ENCODE measurements at regions not wholly inside any gene's neighbourhood (a gene's known extent, or its start where the extent isn't known, plus 50 kb on each side); places are given as distances from the start of the nearest gene placed in this dataset.
"Not testable (repeated sequence)": the region's sequence is repeated elsewhere in the genome, so short reads cannot be mapped to it uniquely, and the experiment has no call there.

GRCh38 chr3:31096661-31097395 lies 202.4 kb upstream of the GADL1 start:
- H3K36me3 ChIP-seq: no peaks in the 10 kb centered on the region
- no peak overlapping the region for H3K4me3 ChIP-seq
- no peak overlapping the region for H3K27ac ChIP-seq
- 73 to 83% methylated on average over 5 of the region's 5 CpGs for WGBS, 2 donors
- no peaks in the 10 kb centered on the region for H3K9me3 ChIP-seq
- peaks cover 5 to 23% (median 9%) of the 10 kb centered on the region in 4 donors for H3K4me1 ChIP-seq
- no peak for TF ChIP-seq EP300 (IDR thresholded peaks at IDR 0.05)
- TF ChIP-seq, protein P1, sequence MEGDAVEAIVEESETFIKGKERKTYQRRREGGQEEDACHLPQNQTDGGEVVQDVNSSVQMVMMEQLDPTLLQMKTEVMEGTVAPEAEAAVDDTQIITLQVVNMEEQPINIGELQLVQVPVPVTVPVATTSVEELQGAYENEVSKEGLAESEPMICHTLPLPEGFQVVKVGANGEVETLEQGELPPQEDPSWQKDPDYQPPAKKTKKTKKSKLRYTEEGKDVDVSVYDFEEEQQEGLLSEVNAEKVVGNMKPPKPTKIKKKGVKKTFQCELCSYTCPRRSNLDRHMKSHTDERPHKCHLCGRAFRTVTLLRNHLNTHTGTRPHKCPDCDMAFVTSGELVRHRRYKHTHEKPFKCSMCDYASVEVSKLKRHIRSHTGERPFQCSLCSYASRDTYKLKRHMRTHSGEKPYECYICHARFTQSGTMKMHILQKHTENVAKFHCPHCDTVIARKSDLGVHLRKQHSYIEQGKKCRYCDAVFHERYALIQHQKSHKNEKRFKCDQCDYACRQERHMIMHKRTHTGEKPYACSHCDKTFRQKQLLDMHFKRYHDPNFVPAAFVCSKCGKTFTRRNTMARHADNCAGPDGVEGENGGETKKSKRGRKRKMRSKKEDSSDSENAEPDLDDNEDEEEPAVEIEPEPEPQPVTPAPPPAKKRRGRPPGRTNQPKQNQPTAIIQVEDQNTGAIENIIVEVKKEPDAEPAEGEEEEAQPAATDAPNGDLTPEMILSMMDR (IDR thresholded peaks at IDR 0.05): no peak
- TF ChIP-seq POLR2AphosphoS5 (IDR thresholded peaks at IDR 0.05): no peak
- no peak for TF ChIP-seq POLR2A (IDR thresholded peaks at IDR 0.05)
- ATAC-seq (ENCODE audit: low FRiP score in 2 of 2) (no peak), DNase-seq (no peak)
- no peaks in the 10 kb centered on the region for H3K27me3 ChIP-seq

DNA sequence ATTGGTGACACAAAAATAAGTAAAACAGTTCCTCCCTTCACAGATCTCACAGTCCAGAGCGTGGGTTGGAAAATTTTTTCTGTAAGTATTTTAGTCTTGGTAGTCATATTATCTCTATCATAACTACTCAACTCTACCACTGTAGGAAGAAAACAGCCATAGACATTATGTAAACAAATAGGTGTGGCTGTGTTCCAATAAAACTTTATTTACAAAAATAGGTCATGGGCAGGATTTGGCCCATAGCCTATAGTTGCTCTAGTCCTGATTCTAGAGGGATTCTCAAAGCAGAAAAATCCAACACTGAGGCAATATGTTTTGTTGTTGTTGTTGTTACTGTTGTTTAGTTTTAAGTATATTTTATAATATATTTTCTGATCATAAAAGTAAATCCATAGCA lies 206.1 kb upstream of the GADL1 start:
- no peak overlapping the region for H3K27ac ChIP-seq
- ATAC-seq (ENCODE audit: low FRiP score in 2 of 2) (no peak), DNase-seq (no peak)
- WGBS, 2 donors: 98% methylated on average over 1 of the region's 1 CpG
- no peaks in the 10 kb centered on the region for H3K36me3 ChIP-seq
- TF ChIP-seq, protein P1 (IDR thresholded peaks at IDR 0.05): no peak
- TF ChIP-seq EP300 (IDR thresholded peaks at IDR 0.05) (no peak), POLR2A (IDR thresholded peaks at IDR 0.05) (no peak), POLR2AphosphoS5 (IDR thresholded peaks at IDR 0.05) (no peak)
- H3K9me3 ChIP-seq: no peaks in the 10 kb centered on the region
- H3K4me1 ChIP-seq: no peaks in the 10 kb centered on the region
- H3K27me3 ChIP-seq: no peaks in the 10 kb centered on the region
- H3K4me3 ChIP-seq: no peak overlapping the region

GRCh38 chr3:31101285-31101684 lies 206.8 kb upstream of the GADL1 start:
- not testable (repeated sequence) for H3K27me3 ChIP-seq; H3K9me3 ChIP-seq; DNase-seq; ATAC-seq (ENCODE audit: low FRiP score in 2 of 2); H3K36me3 ChIP-seq; H3K4me3 ChIP-seq; H3K4me1 ChIP-seq; H3K27ac ChIP-seq
- WGBS, 2 donors: 43% methylated on average over 1 of the region's 1 CpG

GRCh38 chr3:31102196-31102879 lies 207.9 kb upstream of the GADL1 start:
- ATAC-seq (ENCODE audit: low FRiP score in 2 of 2): peak in 1 of 2 donors; percentile 55
- no peak for DNase-seq
- no peak overlapping the region for H3K4me3 ChIP-seq
- TF ChIP-seq EP300 (IDR thresholded peaks at IDR 0.05): no peak
- no peak overlapping the region for H3K27ac ChIP-seq
- H3K36me3 ChIP-seq: no peaks in the 10 kb centered on the region
- H3K4me1 ChIP-seq: no peaks in the 10 kb centered on the region
- no peaks in the 10 kb centered on the region for H3K9me3 ChIP-seq
- WGBS, 2 donors: 91 to 92% methylated on average over 8 of the region's 8 CpGs
- no peaks in the 10 kb centered on the region for H3K27me3 ChIP-seq

DNA sequence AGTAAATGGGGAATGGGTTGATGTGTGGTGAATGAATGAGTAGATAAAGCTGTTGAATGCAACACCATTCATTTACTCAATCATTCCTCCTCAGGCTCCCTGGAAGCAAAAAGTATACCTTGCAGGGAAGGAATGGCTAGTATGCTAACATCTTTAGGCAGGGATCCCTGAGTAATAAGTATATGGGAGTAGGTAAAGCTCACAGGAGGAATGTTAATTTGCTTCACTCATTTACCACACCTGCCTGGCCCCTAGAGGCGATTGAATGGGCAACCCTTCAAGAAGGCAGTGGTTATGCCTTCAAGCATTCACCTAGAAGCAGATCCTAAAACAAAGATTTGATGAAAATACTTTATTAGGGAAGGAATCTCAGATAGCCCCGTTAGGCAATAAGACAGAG lies 208.7 kb upstream of the GADL1 start:
- no peak for DNase-seq
- Histone ChIP-seq H3K9me3 (no peaks in the 10 kb centered on the region), H3K4me1 (no peaks in the 10 kb centered on the region), H3K4me3 (no peak overlapping the region), H3K27ac (no peak overlapping the region), H3K27me3 (no peaks in the 10 kb centered on the region), H3K36me3 (no peaks in the 10 kb centered on the region)
- no peak for ATAC-seq (ENCODE audit: low FRiP score in 2 of 2)
- 89 to 90% methylated on average over 2 of the region's 2 CpGs for WGBS, 2 donors
- TF ChIP-seq EP300 (IDR thresholded peaks at IDR 0.05): no peak
- TF ChIP-seq, protein P1 (IDR thresholded peaks at IDR 0.05): no peak
- no peak for TF ChIP-seq POLR2AphosphoS5 (IDR thresholded peaks at IDR 0.05)
- TF ChIP-seq POLR2A (IDR thresholded peaks at IDR 0.05): no peak
